Trophoblast cell (in vitro differentiated cells and primary cell): ENCODE measurements at regions not wholly inside any gene's neighbourhood (a gene's known extent, or its start where the extent isn't known, plus 50 kb on each side); places are given as distances from the start of the nearest gene placed in this dataset.

ENCODE experiments used
- DNase-seq, 2 donors: peaks; one replicate each; pipeline ENCODE4 v3.0.0-alpha.2; 2016
- H2AFZ ChIP-seq: 2 replicates; pipeline ENCODE4 v1.6.1; 2013; ENCODE audit warnings: low read length, moderate library complexity, mild to moderate bottlenecking; ENCODE audit not compliant: insufficient read depth, poor library complexity
- H2AK5ac ChIP-seq: 2 replicates; pipeline ENCODE4 v1.6.1; 2013; ENCODE audit warnings: mild to moderate bottlenecking, low read length
- H2BK120ac ChIP-seq: 2 replicates; pipeline ENCODE4 v1.6.1; 2013; ENCODE audit warnings: low read length, mild to moderate bottlenecking, moderate library complexity; ENCODE audit not compliant: insufficient read depth, poor library complexity
- H2BK12ac ChIP-seq: 2 replicates; pipeline ENCODE4 v1.6.1; 2013; ENCODE audit warnings: mild to moderate bottlenecking, low read length, moderate library complexity
- H2BK5ac ChIP-seq: 2 replicates; pipeline ENCODE4 v1.6.1; 2013; ENCODE audit warnings: low read length, low read depth, moderate library complexity, mild to moderate bottlenecking; ENCODE audit not compliant: poor library complexity
- H3K14ac ChIP-seq: 2 replicates; pipeline ENCODE4 v1.6.1; 2013; ENCODE audit warnings: mild to moderate bottlenecking, low read length
- H3K18ac ChIP-seq: 2 replicates; pipeline ENCODE4 v1.6.1; 2013; ENCODE audit warnings: mild to moderate bottlenecking, low read length
- H3K23ac ChIP-seq: 2 replicates; pipeline ENCODE4 v1.6.1; 2013; ENCODE audit warnings: low read length
- H3K27ac ChIP-seq: 2 replicates; pipeline ENCODE4 v1.5.1; 2013; ENCODE audit warnings: low read depth, mild to moderate bottlenecking, inconsistent platforms, low read length, moderate library complexity
- H3K27me3 ChIP-seq: 2 replicates; pipeline ENCODE4 v1.6.1; 2013; ENCODE audit warnings: inconsistent platforms, mild to moderate bottlenecking, low read length, moderate library complexity; ENCODE audit not compliant: insufficient read depth
- H3K36me3 ChIP-seq, 2 experiments: 1 replicate in 1 of 2; 2 replicates in 1 of 2; pipeline ENCODE4 v1.6.1; 2013; ENCODE audit warnings: low read length in 2 of 2, mild to moderate bottlenecking in 2 of 2, moderate library complexity in 1 of 2; ENCODE audit not compliant: insufficient read depth in 2 of 2, control insufficient read depth in 1 of 2
- H3K4ac ChIP-seq: 2 replicates; pipeline ENCODE4 v1.6.1; 2013; ENCODE audit warnings: low read depth, mild to moderate bottlenecking, low read length, moderate library complexity
- H3K4me1 ChIP-seq, 2 experiments: 1 replicate in 1 of 2; 2 replicates in 1 of 2; pipeline ENCODE4 v1.6.1; 2013; ENCODE audit warnings: low read length in 2 of 2, mild to moderate bottlenecking in 2 of 2, moderate library complexity in 1 of 2; ENCODE audit not compliant: insufficient read depth in 2 of 2, control insufficient read depth in 1 of 2
- H3K4me2 ChIP-seq: 2 replicates; pipeline ENCODE4 v1.6.1; 2013; ENCODE audit warnings: inconsistent platforms, mild to moderate bottlenecking, low read length, moderate library complexity
- H3K4me3 ChIP-seq: 2 replicates; pipeline ENCODE4 v1.5.1; 2013; ENCODE audit warnings: mild to moderate bottlenecking, low read depth, low read length, inconsistent platforms
- H3K79me1 ChIP-seq: one replicate; pipeline ENCODE4 v1.6.1; 2013; ENCODE audit warnings: low read length
- H3K79me2 ChIP-seq: 2 replicates; pipeline ENCODE4 v1.6.1; 2013; ENCODE audit warnings: low read length, mild to moderate bottlenecking; ENCODE audit not compliant: control insufficient read depth, insufficient read depth, poor library complexity
- H3K9ac ChIP-seq: 2 replicates; pipeline ENCODE4 v1.6.1; 2013; ENCODE audit warnings: mild to moderate bottlenecking, low read length
- H3K9me3 ChIP-seq: 2 replicates; pipeline ENCODE4 v1.6.1; 2013; ENCODE audit warnings: low read depth, mild to moderate bottlenecking, control low read depth, inconsistent platforms, low read length; ENCODE audit not compliant: insufficient read depth
- H4K12ac ChIP-seq: 2 replicates; pipeline ENCODE4 v1.6.1; 2013; ENCODE audit warnings: low read depth, mild to moderate bottlenecking, low read length, moderate library complexity
- H4K8ac ChIP-seq: 2 replicates; pipeline ENCODE4 v1.6.1; 2013; ENCODE audit warnings: low read depth, mild to moderate bottlenecking, low read length, moderate library complexity
- H4K91ac ChIP-seq: one replicate; pipeline ENCODE4 v1.6.1; 2013; ENCODE audit warnings: low read depth, mild to moderate bottlenecking, low read length, moderate library complexity
- WGBS: extraction: QIAGEN DNeasy Blood & Tissue Kit; methylation state at CpG from one replicate; pipeline ENCODE4 v1.1.7; 2013; ENCODE audit warnings: missing lambda C conversion rate; ENCODE audit not compliant: insufficient read length, insufficient coverage; ENCODE audit errors: extremely low coverage; 5-methylcytosine and 5-hydroxymethylcytosine counted together

DNA sequence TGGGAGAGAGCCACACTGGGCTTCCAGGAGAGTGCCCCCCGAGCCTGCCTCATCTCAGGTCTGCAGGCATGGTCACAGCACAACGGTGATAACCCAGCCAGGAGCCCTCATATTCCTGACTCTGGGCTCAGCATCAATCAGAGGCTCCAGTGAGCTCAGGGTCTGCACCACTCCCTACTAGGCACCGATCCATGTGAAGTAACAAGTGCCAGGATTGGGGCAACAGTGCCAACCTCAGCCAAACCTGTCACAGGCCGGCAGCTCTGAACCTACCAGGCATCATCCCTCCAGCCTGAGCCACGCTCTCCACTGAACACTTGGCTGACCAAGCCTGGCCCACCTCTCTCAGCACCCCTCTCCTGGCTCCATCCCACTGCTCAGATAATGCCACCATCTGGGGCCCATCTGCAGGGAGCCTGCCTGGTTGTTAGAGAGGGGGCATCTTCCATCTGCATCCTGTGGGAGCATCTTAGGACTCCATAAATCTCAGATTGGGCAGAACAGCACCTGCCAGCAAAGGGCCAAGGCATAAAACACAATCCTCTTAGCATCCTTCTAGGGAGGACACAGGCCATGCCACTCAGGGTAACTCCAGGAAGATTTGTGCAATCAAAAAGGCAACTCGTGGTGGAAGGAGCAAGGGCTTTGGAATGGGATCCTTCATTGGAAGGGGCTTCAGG lies 213.7 kb upstream of the CSF3R start:
- no peaks in the 10 kb centered on the region for H3K27me3 ChIP-seq
- no peak overlapping the region for H4K8ac ChIP-seq
- H3K9ac ChIP-seq, result no peak overlapping the region
- H3K18ac ChIP-seq, result no peak overlapping the region
- no peak overlapping the region for H2AK5ac ChIP-seq
- no peak overlapping the region for H2BK120ac ChIP-seq
- H3K36me3 ChIP-seq, result no peaks in the 10 kb centered on the region
- no peak overlapping the region for H2BK5ac ChIP-seq
- no peak overlapping the region for H3K4ac ChIP-seq
- H2BK12ac ChIP-seq, result no peak overlapping the region
- H3K14ac ChIP-seq, result no peak overlapping the region
- no CpG with 5 or more reads among the region's 6 CpGs for WGBS
- no peak overlapping the region for H3K27ac ChIP-seq
- no peak overlapping the region for H3K4me2 ChIP-seq
- H3K4me3 ChIP-seq, result no peak overlapping the region
- H4K12ac ChIP-seq, result no peak overlapping the region
- no peak overlapping the region for H2AFZ ChIP-seq
- H3K79me2 ChIP-seq, result no peaks in the 10 kb centered on the region
- no peak overlapping the region for H3K23ac ChIP-seq
- no peaks in the 10 kb centered on the region for H3K79me1 ChIP-seq
- no peak overlapping the region for H4K91ac ChIP-seq
- peaks cover 3% of the 10 kb centered on the region for H3K9me3 ChIP-seq
- no peak for DNase-seq
- H3K4me1 ChIP-seq, result no peaks in the 10 kb centered on the region

- Histone ChIP-seq H3K79me1 (no peaks in the 10 kb centered on the region), H3K9me3 (peaks cover 6% of the 10 kb centered on the region), H3K4ac (no peak overlapping the region), H3K4me2 (no peak overlapping the region), H3K4me1 (no peaks in the 10 kb centered on the region), H2AFZ (no peak overlapping the region), H3K18ac (no peak overlapping the region), H3K9ac (no peak overlapping the region), H2BK120ac (no peak overlapping the region), H4K12ac (no peak overlapping the region), H3K27ac (no peak overlapping the region), H2BK5ac (no peak overlapping the region), H4K91ac (no peak overlapping the region), H2BK12ac (no peak overlapping the region), H3K14ac (no peak overlapping the region), H4K8ac (no peak overlapping the region), H3K79me2 (no peaks in the 10 kb centered on the region), H3K23ac (no peak overlapping the region), H2AK5ac (no peak overlapping the region), H3K36me3 (no peaks in the 10 kb centered on the region), H3K27me3 (no peaks in the 10 kb centered on the region), H3K4me3 (no peak overlapping the region)
- no peak for DNase-seq
- WGBS, result no CpG with 5 or more reads among the region's 11 CpGs
Measured at GRCh38 chr1:36693603-36694002, 210.9 kb upstream of the CSF3R start.

GRCh38 chr1:36693161-36693525 lies 210.4 kb upstream of the CSF3R start:
- H3K23ac ChIP-seq, result no peak overlapping the region
- H3K4me3 ChIP-seq, result no peak overlapping the region
- no peaks in the 10 kb centered on the region for H3K4me1 ChIP-seq
- no peak overlapping the region for H4K12ac ChIP-seq
- no peak overlapping the region for H3K4ac ChIP-seq
- no peak overlapping the region for H3K18ac ChIP-seq
- no peaks in the 10 kb centered on the region for H3K27me3 ChIP-seq
- no peaks in the 10 kb centered on the region for H3K36me3 ChIP-seq
- WGBS, result no CpG with 5 or more reads among the region's 6 CpGs
- H2BK120ac ChIP-seq, result no peak overlapping the region
- no peaks in the 10 kb centered on the region for H3K79me1 ChIP-seq
- peaks cover 6% of the 10 kb centered on the region for H3K9me3 ChIP-seq
- H2AFZ ChIP-seq, result no peak overlapping the region
- no peak overlapping the region for H2BK5ac ChIP-seq
- no peak overlapping the region for H4K8ac ChIP-seq
- no peaks in the 10 kb centered on the region for H3K79me2 ChIP-seq
- H4K91ac ChIP-seq, result no peak overlapping the region
- H2BK12ac ChIP-seq, result no peak overlapping the region
- no peak overlapping the region for H3K27ac ChIP-seq
- H3K14ac ChIP-seq, result no peak overlapping the region
- no peak overlapping the region for H2AK5ac ChIP-seq
- no peak for DNase-seq
- no peak overlapping the region for H3K9ac ChIP-seq
- no peak overlapping the region for H3K4me2 ChIP-seq

- H2AFZ ChIP-seq, result no peak overlapping the region
- H3K4me2 ChIP-seq, result no peak overlapping the region
- H3K79me2 ChIP-seq, result no peaks in the 10 kb centered on the region
- H3K23ac ChIP-seq, result no peak overlapping the region
- no CpG with 5 or more reads among the region's 10 CpGs for WGBS
- no peaks in the 10 kb centered on the region for H3K4me1 ChIP-seq
- H3K18ac ChIP-seq, result no peak overlapping the region
- H3K27me3 ChIP-seq, result no peaks in the 10 kb centered on the region
- no peak overlapping the region for H4K8ac ChIP-seq
- H3K9me3 ChIP-seq, result peaks cover 6% of the 10 kb centered on the region
- no peak overlapping the region for H2BK12ac ChIP-seq
- no peaks in the 10 kb centered on the region for H3K79me1 ChIP-seq
- H3K14ac ChIP-seq, result no peak overlapping the region
- H2AK5ac ChIP-seq, result no peak overlapping the region
- no peak overlapping the region for H3K4ac ChIP-seq
- no peaks in the 10 kb centered on the region for H3K36me3 ChIP-seq
- H3K27ac ChIP-seq, result no peak overlapping the region
- no peak overlapping the region for H2BK5ac ChIP-seq
- no peak overlapping the region for H4K91ac ChIP-seq
- no peak overlapping the region for H2BK120ac ChIP-seq
- no peak for DNase-seq
- H3K9ac ChIP-seq, result no peak overlapping the region
- no peak overlapping the region for H3K4me3 ChIP-seq
- no peak overlapping the region for H4K12ac ChIP-seq
Measured at GRCh38 chr1:36692465-36693160, 209.9 kb upstream of the CSF3R start.
